ENCODE measurements at regions not wholly inside any gene's neighbourhood (a gene's known extent, or its start where the extent isn't known, plus 50 kb on each side); places are given as distances from the start of the nearest gene placed in this dataset.
A peak's percentile ranks its signal among the peaks of the same experiment; 100 is the strongest.

DNA sequence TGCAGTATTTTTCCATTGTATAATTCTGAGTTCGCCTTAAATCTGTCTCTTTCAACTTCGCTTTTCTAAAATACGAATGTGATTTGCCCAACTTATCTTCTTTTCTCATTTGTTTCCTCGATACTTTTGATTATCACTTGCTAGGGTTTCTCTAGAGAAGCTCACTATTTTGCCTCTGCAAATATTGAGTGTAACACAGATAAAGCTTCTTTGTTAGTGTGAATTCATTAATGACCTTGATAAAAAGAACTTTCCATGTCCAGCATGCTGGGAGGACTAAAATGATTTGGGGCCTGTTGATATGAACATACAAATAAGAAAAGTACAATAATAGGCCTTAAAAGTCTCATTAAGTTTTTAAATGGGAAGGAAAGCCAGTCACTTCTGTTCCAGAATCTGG is 303.3 kb downstream of the MAP2K6 start:
- H3K27ac ChIP-seq = no peak overlapping the region
- TF ChIP-seq, protein P1, sequence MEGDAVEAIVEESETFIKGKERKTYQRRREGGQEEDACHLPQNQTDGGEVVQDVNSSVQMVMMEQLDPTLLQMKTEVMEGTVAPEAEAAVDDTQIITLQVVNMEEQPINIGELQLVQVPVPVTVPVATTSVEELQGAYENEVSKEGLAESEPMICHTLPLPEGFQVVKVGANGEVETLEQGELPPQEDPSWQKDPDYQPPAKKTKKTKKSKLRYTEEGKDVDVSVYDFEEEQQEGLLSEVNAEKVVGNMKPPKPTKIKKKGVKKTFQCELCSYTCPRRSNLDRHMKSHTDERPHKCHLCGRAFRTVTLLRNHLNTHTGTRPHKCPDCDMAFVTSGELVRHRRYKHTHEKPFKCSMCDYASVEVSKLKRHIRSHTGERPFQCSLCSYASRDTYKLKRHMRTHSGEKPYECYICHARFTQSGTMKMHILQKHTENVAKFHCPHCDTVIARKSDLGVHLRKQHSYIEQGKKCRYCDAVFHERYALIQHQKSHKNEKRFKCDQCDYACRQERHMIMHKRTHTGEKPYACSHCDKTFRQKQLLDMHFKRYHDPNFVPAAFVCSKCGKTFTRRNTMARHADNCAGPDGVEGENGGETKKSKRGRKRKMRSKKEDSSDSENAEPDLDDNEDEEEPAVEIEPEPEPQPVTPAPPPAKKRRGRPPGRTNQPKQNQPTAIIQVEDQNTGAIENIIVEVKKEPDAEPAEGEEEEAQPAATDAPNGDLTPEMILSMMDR (conservative IDR thresholded peaks at IDR 0.05) = no peak

DNA sequence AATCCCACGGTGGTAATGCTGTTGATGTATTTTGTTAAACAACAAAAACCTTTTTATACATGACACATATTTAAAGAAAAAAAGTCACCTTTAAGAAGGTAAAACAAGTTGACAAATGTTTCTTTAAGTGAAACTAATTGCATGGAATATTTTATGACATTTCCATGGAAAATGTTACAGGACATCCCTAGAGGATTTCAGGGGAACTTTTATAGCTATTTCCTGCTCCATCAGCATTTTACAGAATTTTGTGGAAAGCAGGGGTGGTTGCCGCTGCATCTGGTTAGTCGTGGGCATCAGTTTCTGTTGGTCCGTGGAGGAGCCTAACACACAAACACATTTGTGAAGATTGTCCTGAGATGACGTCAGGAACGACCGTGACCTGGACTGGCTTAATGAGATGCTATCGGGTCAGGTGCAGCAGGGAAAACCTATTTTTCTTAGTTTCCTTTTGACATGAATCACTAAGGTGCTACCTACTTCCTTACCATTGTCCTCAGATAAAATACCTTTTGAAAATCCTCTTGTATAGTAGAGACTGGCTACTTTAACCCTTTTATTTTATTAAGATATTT is 305.1 kb downstream of the MAP2K6 start:
- TF ChIP-seq, protein P1 (conservative IDR thresholded peaks at IDR 0.05) = no peak

DNA sequence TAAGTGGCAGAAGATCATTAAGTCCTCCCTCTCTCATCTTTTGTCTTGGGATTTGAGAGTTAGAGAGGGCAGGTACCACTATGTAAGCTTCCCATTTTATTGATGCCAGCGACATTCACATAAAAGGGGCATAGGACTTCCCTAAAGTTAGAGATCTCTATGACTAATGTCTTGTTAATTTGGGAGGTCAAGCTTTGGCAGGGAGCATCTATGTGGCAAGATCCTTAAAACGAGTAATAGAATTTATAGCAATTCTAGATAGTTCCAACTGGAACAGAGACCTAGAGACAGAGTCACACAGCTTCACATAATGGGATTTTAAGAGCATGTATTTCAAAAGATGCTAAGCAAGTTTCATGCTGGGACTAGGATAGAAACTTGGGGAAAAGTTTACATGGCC is 308.0 kb downstream of the MAP2K6 start:
- H3K27ac ChIP-seq = no peak overlapping the region
- TF ChIP-seq, protein P1 (conservative IDR thresholded peaks at IDR 0.05) = no peak

More for the DNA sequence above, 305.1 kb downstream of the MAP2K6 start:
- no peak overlapping the region for H3K27ac ChIP-seq

DNA sequence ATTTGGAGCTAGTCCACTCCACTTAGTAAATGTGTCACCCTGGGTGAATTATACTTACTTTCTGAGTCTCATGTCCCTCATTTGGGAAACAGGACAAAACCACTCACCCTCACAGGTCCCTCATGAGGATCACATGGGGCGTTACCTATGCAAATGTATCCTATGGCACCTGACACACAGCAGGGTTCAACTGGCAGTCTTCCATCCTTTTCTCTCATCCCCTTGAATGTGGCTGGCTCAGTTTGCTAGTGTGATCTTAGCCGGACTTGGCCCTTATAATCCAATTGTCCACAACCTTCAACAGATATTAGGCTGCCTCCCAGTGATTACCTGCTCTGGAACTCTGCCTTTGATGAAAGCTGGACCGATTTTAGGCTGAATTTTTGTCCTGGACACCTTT is 308.8 kb downstream of the MAP2K6 start:
- TF ChIP-seq, protein P1 (conservative IDR thresholded peaks at IDR 0.05) = no peak
- no peak overlapping the region for H3K27ac ChIP-seq

DNA sequence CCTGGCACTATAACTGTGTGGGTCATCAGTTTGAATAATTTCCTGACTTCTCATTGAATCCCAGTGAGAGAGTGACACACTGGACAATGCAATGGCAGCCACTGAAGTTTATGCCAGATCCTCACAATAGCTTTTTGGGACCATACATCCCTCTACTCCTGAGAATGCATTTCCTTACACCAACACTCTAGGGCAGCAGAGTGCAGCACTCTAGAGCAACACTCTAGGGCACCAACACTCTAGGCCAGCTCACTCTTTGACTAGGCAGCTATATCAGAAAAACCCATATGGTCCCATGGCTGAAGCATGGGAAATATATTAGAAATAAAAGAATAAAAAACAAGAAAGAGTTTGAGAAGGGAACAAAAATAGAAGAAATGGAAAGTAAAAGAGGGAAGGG is 309.2 kb downstream of the MAP2K6 start:
- H3K27ac ChIP-seq = no peak overlapping the region
- TF ChIP-seq, protein P1 (conservative IDR thresholded peaks at IDR 0.05) = peak; percentile 35

DNA sequence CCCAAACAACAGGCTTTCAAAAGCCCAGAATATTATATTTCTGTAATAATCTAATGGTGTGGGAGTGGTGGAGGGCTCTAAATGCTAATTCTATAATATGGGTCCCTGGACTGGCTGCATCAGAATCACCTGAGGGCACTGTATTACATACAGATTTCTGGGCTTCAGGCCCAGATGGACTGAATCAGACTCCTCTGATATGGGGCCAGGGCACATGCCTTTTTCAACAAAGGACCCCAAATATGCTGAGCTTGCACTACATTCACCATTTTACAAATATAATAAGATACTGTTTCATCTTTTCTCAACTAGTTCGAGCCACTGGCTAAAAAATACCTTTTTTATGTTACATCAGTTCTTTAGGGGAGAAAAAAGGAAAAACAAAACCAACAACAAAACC is 309.7 kb downstream of the MAP2K6 start:
- H3K27ac ChIP-seq = no peak overlapping the region

DNA sequence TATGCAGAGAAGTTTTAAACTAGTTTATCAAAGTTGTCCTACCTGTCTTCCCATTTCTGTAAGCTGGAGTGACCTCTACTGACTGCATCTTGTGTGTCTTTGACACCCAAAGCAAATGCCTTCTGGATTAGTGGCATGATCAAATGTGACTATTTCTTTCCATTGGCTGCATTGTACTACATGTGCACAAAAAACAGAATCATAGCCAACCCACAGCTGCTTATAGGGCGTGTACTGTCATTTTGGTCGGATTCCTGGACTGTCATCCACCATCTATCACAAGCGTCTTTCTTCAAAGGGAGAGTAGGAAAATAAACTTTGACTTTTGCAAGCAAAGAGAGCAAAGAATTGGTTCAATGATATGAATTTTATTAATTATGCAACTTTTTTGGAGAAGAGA is 310.6 kb downstream of the MAP2K6 start:
- TF ChIP-seq, protein P1 (conservative IDR thresholded peaks at IDR 0.05) = no peak

More for the DNA sequence above, 309.7 kb downstream of the MAP2K6 start:
- TF ChIP-seq, protein P1 (conservative IDR thresholded peaks at IDR 0.05) = no peak

More for the DNA sequence above, 310.6 kb downstream of the MAP2K6 start:
- no peak overlapping the region for H3K27ac ChIP-seq
